ENCODE measurements at regions not wholly inside any gene's neighbourhood (a gene's known extent, or its start where the extent isn't known, plus 50 kb on each side); places are given as distances from the start of the nearest gene placed in this dataset.

DNA sequence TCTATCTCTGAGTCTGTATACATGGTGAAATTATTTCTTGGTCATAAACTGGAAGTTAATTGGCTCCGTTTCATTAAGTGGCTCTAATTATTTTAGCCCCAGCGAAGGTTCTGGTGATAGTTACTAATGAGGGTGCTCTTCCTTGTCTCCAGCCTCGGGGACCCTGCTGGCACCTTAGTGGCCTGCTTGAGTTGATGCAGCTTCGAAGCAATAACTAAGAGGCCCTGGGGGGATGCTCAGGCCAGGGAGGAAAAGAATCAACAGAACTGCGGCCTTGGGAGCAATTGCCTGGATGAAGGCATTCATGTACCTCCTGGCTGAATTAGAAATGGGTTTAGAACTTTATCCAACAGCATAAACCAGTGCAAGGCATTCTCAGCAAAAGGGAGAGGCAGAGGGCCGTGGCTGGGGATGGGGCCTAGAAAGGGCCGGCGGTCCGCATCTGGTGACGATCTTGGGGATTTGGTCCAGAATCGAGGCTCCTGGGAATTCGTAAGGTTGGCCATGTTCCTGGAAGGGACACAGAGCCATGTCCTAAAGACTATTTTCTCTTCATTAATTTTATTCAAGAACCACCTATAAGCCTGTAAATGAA lies 100.0 kb upstream of the AJAP1 start:
- no peak for DNase-seq

DNA sequence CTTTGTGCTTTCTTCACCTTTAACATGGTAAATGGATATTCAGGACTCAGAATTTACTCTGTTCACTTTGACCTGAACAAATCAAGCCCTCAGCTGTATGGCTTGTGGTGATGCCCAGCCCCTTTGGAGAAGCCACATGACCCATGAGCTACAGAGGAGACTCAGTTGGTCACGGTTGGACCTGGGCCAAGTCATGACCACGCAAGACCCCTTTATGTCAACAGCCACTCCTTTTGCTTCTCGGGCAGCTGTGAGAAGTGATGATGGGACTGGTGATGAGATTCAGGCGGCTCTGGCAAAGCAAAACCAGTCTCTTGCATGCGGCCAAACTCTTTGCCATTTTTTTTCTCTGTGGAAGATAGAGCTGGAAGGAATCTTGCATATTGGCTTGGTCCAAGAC lies 96.5 kb upstream of the AJAP1 start:
- DNase-seq = no peak

GRCh38 chr1:4561205-4561604 lies 93.2 kb upstream of the AJAP1 start:
- no peak for DNase-seq

GRCh38 chr1:4562321-4562720 lies 92.1 kb upstream of the AJAP1 start:
- no peak for DNase-seq

DNA sequence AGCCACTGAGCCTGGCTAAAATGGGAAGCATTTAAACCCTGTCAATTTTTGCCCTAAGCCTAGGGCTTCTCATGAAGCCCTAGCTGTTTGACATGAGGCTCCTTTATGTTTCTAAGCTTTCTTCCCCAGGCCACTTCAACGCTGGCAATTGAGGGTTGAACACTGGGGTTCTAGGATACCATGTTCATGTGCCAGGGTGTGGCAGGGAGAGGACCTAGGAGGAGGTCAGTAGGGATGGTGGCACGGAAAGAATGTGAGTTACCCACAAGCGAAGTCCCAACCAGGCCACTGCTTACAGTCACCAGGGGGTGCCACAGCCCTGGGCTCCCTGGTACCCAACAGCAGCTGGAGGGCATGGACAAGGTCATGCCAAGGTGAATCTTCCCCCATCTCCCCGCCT lies 90.8 kb upstream of the AJAP1 start:
- DNase-seq = no peak

- no peak for DNase-seq
Measured at GRCh38 chr1:4564051-4564450, 90.4 kb upstream of the AJAP1 start.

DNA sequence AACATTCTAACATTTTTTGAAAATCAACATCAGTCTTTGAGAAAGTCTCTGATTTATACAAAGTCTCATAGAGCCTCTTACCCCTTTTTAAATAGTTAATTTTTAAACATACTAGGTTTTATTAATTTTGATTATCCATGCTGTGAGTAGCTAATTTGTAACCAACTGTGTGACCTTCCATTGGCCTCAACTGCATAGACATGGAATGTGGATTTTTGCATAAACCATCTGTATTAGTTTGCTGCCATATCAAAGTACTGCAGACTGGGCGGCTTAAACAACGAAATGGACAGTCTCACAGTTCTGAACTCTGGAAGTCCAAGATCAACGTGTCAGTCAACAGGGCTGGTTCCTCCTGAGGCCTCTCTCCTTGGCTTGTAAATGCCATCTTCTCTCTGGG lies 89.2 kb upstream of the AJAP1 start:
- DNase-seq = no peak

DNA sequence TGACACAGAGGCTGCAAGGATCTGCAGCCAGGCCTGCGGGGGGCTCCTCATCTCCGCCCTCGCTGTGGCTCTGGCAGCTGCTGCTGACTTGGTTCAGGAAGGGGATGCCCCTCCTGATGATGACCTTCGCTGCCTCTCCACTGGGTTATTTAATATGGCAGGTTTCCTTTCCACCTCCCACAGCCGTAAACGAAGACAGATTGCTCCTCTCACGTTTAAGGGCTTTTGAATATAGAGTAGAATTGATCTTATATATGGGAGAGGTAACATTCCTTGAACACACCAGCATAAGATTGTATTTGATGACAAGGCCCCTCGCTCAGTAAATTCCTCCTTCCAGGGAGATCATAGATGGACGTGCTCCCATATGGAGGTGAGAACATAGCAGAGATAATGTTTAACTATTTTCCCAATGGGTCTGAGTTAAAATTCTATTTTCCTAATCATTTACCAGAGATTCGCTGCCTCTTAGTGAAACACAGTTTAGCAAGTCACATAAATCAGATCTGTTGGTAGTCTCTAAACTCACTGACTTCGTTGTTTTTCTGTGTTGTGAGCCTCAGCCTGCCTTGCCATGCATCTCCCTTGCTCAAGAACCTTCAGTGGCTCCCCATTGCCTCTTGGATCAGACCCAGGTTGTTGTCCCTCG lies 88.5 kb upstream of the AJAP1 start:
- no peak for DNase-seq

- DNase-seq = no peak
Measured at GRCh38 chr1:4571263-4571662, 83.1 kb upstream of the AJAP1 start.

DNA sequence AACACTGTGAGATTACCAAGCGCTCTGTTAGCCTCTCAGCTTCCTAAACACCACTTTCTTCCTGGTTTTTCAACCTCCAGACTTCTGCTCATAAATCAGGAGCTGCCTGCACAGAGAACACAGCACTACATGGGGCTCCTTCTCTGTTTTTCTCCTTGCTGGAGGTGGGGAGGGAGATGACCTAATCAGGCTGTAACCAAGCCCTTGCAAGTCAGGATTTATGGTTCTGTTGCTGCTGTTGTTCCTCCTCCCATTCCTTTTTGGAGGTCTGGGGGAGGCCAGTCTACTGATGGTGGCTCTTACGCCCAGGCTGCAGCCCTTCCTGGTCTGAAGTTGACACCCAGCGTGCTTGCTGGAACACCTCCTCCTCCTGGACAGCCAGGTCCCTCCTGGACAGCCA lies 80.9 kb upstream of the AJAP1 start:
- no peak for DNase-seq

GRCh38 chr1:4581807-4582206 lies 72.6 kb upstream of the AJAP1 start:
- DNase-seq = no peak

DNA sequence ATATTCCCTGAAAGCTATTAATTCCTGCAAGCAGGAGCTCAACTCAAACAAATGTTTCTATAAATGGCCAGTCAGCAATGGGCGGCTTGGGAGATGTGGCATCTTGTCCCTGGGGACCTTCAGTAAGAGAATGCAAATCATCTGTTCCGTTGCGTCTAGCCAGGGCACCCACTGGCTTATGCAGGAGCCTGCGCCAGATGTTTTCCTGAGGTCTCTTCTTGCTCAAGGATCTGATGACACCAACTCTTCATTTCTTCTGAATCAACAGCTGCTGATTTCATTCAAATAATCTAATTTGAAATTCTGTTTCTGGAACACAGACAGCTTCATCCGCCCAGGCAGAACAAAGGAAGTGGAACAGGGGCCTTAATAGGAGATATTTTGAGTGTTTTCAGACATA lies 70.0 kb upstream of the AJAP1 start:
- DNase-seq = no peak

GRCh38 chr1:4585216-4585615 lies 69.2 kb upstream of the AJAP1 start:
- DNase-seq = no peak

DNA sequence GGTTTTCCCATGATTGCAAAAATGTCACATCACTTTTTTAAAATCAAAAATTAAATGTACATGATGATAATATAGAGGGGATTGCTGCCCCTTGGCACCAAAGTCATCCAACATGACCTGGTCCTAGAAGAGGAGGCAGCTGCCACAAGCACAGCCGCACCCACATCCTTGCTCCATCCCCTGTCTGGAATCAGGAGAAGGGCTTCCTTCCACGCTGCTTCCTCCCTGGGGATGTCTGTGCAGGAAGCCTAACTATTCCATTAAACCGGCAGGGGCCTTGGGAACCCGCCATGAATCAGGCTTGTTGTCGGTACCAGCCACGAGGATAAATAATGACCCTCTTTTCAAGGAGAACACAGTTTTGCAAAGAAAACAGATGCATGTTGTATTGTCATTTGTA lies 68.7 kb upstream of the AJAP1 start:
- DNase-seq = no peak

GRCh38 chr1:4586611-4587160 lies 67.7 kb upstream of the AJAP1 start:
- no peak for DNase-seq

DNA sequence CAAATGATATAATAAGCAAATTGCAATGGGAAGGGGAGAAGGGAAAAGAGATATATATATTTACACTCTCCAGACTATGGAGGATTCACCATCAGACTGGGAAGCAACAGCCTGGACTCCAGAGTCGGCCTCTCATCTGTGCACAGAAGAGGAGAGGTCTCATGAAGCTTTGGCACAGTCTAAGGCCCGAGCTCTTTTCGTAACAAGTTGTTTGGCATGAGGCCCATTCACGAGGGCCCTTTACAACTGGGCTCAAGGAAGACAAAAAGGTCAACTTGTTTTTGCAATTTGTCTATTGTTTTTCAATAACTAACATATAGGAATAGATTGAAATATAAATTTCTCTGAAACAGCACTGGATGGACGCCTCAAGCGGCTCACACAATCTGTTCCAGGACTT lies 66.7 kb upstream of the AJAP1 start:
- no peak for DNase-seq

DNA sequence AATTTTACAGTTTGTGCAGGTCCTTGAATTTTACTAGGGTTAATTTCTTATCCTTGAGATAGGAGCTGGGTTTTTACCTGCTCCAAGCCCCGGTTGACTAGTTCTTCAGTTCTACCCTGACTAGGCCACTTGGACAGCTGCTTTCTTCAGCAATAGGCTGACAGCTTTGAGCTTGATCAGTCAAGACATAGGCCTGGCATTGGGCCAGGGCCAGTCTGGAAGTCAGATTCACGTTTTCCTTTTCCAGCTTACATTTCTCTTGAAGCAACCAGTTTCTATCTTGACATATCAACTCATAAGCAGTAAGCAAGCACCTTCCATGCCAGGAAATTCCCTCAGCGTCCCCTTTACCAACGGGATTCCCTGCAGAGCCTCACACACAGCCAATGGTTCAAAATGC lies 63.7 kb upstream of the AJAP1 start:
- no peak for DNase-seq

DNA sequence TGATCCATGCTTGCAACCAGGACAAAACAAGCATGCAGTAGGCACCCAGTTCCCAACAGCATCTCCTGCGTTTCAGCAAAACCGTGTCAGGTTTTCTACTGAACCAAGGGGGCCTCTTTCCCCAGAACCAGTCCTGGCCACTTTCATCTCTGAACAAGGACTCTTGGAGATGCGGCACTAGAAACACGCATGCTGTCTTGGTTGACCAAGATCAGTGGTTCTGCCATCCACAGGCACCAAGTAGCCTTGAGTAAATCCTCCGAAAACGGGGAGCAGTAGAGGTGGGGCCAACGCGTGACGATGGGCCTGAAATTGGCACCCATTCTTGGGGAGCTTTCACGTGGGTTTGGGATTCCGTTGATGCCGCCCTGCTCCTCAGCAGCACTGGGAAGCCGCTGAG lies 62.5 kb upstream of the AJAP1 start:
- no peak for DNase-seq

GRCh38 chr1:4593106-4593505 lies 61.3 kb upstream of the AJAP1 start:
- DNase-seq = no peak

- no peak for DNase-seq
Measured at GRCh38 chr1:4594286-4594991, 60.0 kb upstream of the AJAP1 start.

DNA sequence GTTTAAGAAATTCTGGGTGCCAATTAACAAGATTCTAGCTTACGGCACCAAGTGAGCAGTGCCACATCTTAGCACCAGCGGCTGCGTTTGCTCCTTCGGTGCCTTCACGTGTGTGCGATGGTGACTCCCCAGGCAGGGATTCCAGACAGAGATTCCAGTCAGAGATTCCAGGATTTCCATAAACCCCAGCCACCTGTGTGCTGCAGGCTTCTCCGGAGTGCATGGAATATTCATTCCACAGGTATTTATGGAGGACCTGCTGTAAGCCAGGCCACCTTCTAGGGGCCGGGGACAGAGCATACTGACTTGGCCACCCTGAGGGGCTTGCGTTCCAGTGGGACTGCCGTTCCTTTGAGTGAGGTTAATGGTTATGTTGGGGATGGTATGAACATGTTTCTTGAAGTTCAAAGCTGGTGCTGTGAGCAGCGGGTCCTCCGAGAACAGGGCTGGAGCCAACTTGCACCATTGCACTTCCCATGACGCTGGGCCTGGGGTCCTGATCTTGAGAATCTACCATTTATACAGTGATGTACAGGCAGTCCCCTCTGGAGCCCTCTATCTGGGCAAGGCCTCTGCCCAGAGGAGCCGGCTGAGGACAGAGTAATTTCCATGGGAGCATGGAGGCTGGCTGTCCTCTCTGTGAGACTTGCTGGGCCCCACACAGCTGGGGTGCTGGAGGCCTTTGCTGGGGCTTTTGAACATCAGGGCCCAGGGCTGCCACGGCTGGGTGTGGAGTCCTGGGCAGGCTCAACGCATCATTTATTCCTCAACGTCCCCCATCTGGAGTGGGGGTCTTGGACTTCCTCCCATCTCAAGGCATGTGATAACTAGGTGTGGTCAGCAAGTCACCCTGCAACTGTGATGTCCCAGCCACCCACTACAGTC lies 58.8 kb upstream of the AJAP1 start:
- no peak for DNase-seq

DNA sequence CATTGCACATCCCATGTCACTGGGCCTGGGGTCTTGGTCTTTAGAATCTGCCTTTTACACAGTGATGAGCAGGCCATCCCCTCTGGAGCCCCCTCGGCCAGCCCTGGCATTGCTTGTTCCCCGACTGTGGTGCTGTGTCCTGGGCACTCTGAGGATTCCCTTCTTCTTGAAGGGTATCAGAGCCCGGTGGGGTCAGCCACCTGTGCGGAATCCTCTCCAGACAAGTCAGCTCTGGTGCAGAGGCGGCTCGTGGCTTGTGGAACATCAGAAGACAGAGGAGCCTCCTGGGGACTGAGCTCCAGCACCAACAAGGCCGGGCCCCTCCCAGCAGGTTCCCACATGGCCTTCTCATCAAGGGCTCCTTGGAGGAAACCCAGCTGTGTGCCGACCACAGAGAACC lies 57.9 kb upstream of the AJAP1 start:
- DNase-seq = no peak

DNA sequence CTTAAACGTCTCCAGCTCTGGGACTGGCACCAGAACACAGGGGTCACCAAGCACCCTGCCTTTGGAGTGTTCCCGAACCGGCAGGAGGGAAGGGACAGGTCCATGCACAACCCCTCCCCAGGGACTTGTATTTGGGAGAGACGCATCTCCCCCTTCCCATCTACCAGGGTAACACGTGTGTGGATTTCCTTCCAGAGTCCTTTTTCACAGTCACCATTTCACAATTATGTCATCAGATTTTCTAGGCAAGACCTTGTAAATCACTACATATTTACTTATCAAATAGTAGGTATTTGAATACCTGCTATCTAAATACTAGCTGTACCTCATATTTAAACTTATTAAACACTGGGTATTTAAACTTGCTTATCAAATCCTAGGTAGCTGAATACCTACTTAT lies 57.4 kb upstream of the AJAP1 start:
- no peak for DNase-seq
